Activated CD4-positive, alpha-beta memory T cell treated with anti-CD3 and anti-CD28 coated beads for 36 hours (primary cell): ENCODE measurements at regions not wholly inside any gene's neighbourhood (a gene's known extent, or its start where the extent isn't known, plus 50 kb on each side); places are given as distances from the start of the nearest gene placed in this dataset.

Experiments used
- CTCF ChIA-PET: fragments of 350-600 bp; sonication (Branson Sonifier 250); formaldehyde crosslinking; loops from one replicate; lab custom pipeline; 2021; ENCODE audit warnings: antibody characterized with exemption, inconsistent platforms; lab: Charles Lee
- POLR2A ChIA-PET: fragments of 350-600 bp; sonication (Branson Sonifier 250); formaldehyde crosslinking; loops from one replicate; lab custom pipeline; 2021; ENCODE audit warnings: antibody characterized with exemption; lab: Charles Lee
- DNase-seq: peaks from one replicate; pipeline ENCODE4 v3.0.0-alpha.2; 2020
- H3K27ac Mint-ChIP-seq: one replicate; pipeline ENCODE4 v1.8.0; 2021; ENCODE audit warnings: mixed read lengths
- H3K27me3 Mint-ChIP-seq: one replicate; pipeline ENCODE4 v1.8.0; 2021; ENCODE audit warnings: mixed read lengths
- H3K36me3 Mint-ChIP-seq: one replicate; pipeline ENCODE4 v1.8.0; 2021; ENCODE audit warnings: mixed read lengths
- H3K4me1 Mint-ChIP-seq: one replicate; pipeline ENCODE4 v1.8.0; 2021; ENCODE audit warnings: low read depth, mixed read lengths
- H3K4me3 Mint-ChIP-seq: one replicate; pipeline ENCODE4 v1.8.0; 2021; ENCODE audit warnings: mild to moderate bottlenecking, mixed read lengths
- H3K9me3 Mint-ChIP-seq: one replicate; pipeline ENCODE4 v1.8.0; 2021; ENCODE audit warnings: mixed read lengths
- intact Hi-C: fragments of 100-400 bp; cut with micrococcal nuclease; formaldehyde crosslinking; loops from one replicate; pipeline ENCODE4 v1.15.1; 2023

- Mint-ChIP-seq H3K27ac (no peak overlapping the region), H3K9me3 (peaks cover 2% of the 10 kb centered on the region), H3K4me3 (no peak overlapping the region), H3K4me1 (no peaks in the 10 kb centered on the region), H3K36me3 (no peaks in the 10 kb centered on the region), H3K27me3 (no peaks in the 10 kb centered on the region)
- intact Hi-C loops = no loop called here
- POLR2A ChIA-PET = no interaction called here
- no peak for DNase-seq
- CTCF ChIA-PET = no interaction called here
Observed at GRCh38 chr21:19908390-19908789, 1089.8 kb upstream of the NCAM2 start.

GRCh38 chr21:19914028-19914427, 1084.2 kb upstream of the NCAM2 start:
- CTCF ChIA-PET = no interaction called here
- Mint-ChIP-seq H3K27ac (no peak overlapping the region), H3K4me3 (no peak overlapping the region), H3K36me3 (no peaks in the 10 kb centered on the region), H3K4me1 (no peaks in the 10 kb centered on the region), H3K27me3 (no peaks in the 10 kb centered on the region), H3K9me3 (peaks cover 9% of the 10 kb centered on the region)
- no peak for DNase-seq
- intact Hi-C loops = no loop called here
- POLR2A ChIA-PET = no interaction called here

GRCh38 chr21:19921211-19921610, 1077.0 kb upstream of the NCAM2 start:
- ChIA-PET POLR2A (no interaction called here), CTCF (no interaction called here)
- H3K9me3 Mint-ChIP-seq = peaks cover 11% of the 10 kb centered on the region
- H3K36me3 Mint-ChIP-seq = no peaks in the 10 kb centered on the region
- H3K4me3 Mint-ChIP-seq = no peak overlapping the region
- H3K27ac Mint-ChIP-seq = no peak overlapping the region
- H3K4me1 Mint-ChIP-seq = no peaks in the 10 kb centered on the region
- H3K27me3 Mint-ChIP-seq = no peaks in the 10 kb centered on the region
- intact Hi-C loops = no loop called here
- DNase-seq = no peak

GRCh38 chr21:19922122-19922521, 1076.1 kb upstream of the NCAM2 start:
- Mint-ChIP-seq H3K27me3 (no peaks in the 10 kb centered on the region), H3K27ac (no peak overlapping the region), H3K36me3 (no peaks in the 10 kb centered on the region), H3K9me3 (peaks cover 11% of the 10 kb centered on the region), H3K4me1 (no peaks in the 10 kb centered on the region), H3K4me3 (no peak overlapping the region)
- DNase-seq = no peak
- POLR2A ChIA-PET = no interaction called here
- intact Hi-C loops = no loop called here
- CTCF ChIA-PET = no interaction called here

- Mint-ChIP-seq H3K4me1 (no peaks in the 10 kb centered on the region), H3K9me3 (peaks cover 31% of the 10 kb centered on the region), H3K4me3 (no peak overlapping the region), H3K36me3 (no peaks in the 10 kb centered on the region), H3K27me3 (no peaks in the 10 kb centered on the region), H3K27ac (no peak overlapping the region)
- POLR2A ChIA-PET = no interaction called here
- DNase-seq = no peak
- intact Hi-C loops = no loop called here
- CTCF ChIA-PET = no interaction called here
Observed at GRCh38 chr21:19935467-19935866, 1062.7 kb upstream of the NCAM2 start.

DNA sequence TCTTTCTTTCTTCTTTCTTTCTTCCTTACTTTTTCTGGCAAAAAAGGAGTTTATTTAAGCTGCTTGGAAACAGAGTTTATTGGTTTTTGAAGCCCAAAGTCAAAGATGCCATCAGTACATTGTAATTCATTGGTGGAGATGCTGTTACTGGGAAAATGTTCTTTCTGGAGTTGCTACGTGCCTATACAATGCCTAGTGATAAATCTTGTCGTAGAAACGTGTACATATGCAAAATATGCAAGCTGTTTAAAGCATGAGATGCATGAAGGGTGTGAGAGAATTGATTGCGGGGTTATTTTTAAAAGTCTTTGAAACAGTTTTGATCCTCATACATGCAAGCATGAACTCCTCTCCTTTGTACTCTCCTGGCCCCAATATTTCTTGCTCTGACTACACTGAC, 1060.6 kb upstream of the NCAM2 start:
- H3K4me3 Mint-ChIP-seq = no peak overlapping the region
- no peaks in the 10 kb centered on the region for H3K4me1 Mint-ChIP-seq
- H3K27me3 Mint-ChIP-seq = no peaks in the 10 kb centered on the region
- intact Hi-C loops = no loop called here
- DNase-seq = no peak
- H3K36me3 Mint-ChIP-seq = no peaks in the 10 kb centered on the region
- no peak overlapping the region for H3K27ac Mint-ChIP-seq
- ChIA-PET POLR2A (no interaction called here), CTCF (no interaction called here)
- peaks cover 28% of the 10 kb centered on the region for H3K9me3 Mint-ChIP-seq

- no peaks in the 10 kb centered on the region for H3K4me1 Mint-ChIP-seq
- no peaks in the 10 kb centered on the region for H3K27me3 Mint-ChIP-seq
- no peak overlapping the region for H3K4me3 Mint-ChIP-seq
- peaks cover 46% of the 10 kb centered on the region for H3K9me3 Mint-ChIP-seq
- intact Hi-C loops = no loop called here
- no peak for DNase-seq
- no peak overlapping the region for H3K27ac Mint-ChIP-seq
- no peaks in the 10 kb centered on the region for H3K36me3 Mint-ChIP-seq
- POLR2A ChIA-PET = no interaction called here
- CTCF ChIA-PET = interaction anchor here (0.6 kb wide), 1 partner anchor 42 kb away, joined by 3 read pairs; no protein-coding TSS in a partner anchor
Observed at GRCh38 chr21:19941626-19942025, 1056.6 kb upstream of the NCAM2 start.

GRCh38 chr21:19950347-19950746, 1047.9 kb upstream of the NCAM2 start:
- no peaks in the 10 kb centered on the region for H3K36me3 Mint-ChIP-seq

GRCh38 chr21:19969156-19969555, 1029.1 kb upstream of the NCAM2 start:
- ChIA-PET CTCF (no interaction called here), POLR2A (no interaction called here)
- intact Hi-C loops = no loop called here
- no peaks in the 10 kb centered on the region for H3K27me3 Mint-ChIP-seq
- no peak overlapping the region for H3K27ac Mint-ChIP-seq
- no peak overlapping the region for H3K4me3 Mint-ChIP-seq
- H3K36me3 Mint-ChIP-seq = no peaks in the 10 kb centered on the region
- no peak for DNase-seq
- peaks cover 22% of the 10 kb centered on the region for H3K9me3 Mint-ChIP-seq
- no peaks in the 10 kb centered on the region for H3K4me1 Mint-ChIP-seq

More at GRCh38 chr21:19950347-19950746, 1047.9 kb upstream of the NCAM2 start:
- no peak overlapping the region for H3K4me3 Mint-ChIP-seq
- DNase-seq = no peak
- no peaks in the 10 kb centered on the region for H3K27me3 Mint-ChIP-seq
- POLR2A ChIA-PET = no interaction called here
- no peaks in the 10 kb centered on the region for H3K4me1 Mint-ChIP-seq
- peaks cover 28% of the 10 kb centered on the region for H3K9me3 Mint-ChIP-seq
- CTCF ChIA-PET = no interaction called here
- intact Hi-C loops = no loop called here
- H3K27ac Mint-ChIP-seq = no peak overlapping the region

- H3K4me1 Mint-ChIP-seq = no peaks in the 10 kb centered on the region
- intact Hi-C loops = no loop called here
- H3K36me3 Mint-ChIP-seq = no peaks in the 10 kb centered on the region
- no peak for DNase-seq
- no peak overlapping the region for H3K27ac Mint-ChIP-seq
- POLR2A ChIA-PET = no interaction called here
- no peaks in the 10 kb centered on the region for H3K27me3 Mint-ChIP-seq
- no peak overlapping the region for H3K4me3 Mint-ChIP-seq
- peaks cover 15% of the 10 kb centered on the region for H3K9me3 Mint-ChIP-seq
- CTCF ChIA-PET = no interaction called here
Observed at GRCh38 chr21:19981938-19982337, 1016.3 kb upstream of the NCAM2 start.

GRCh38 chr21:19986396-19986795, 1011.8 kb upstream of the NCAM2 start:
- H3K9me3 Mint-ChIP-seq = peaks cover 19% of the 10 kb centered on the region
- DNase-seq = no peak
- intact Hi-C loops = no loop called here

GRCh38 chr21:19987671-19988070, 1010.5 kb upstream of the NCAM2 start:
- intact Hi-C loops = no loop called here
- Mint-ChIP-seq H3K27ac (no peak overlapping the region), H3K27me3 (no peaks in the 10 kb centered on the region), H3K36me3 (no peaks in the 10 kb centered on the region), H3K4me3 (no peak overlapping the region), H3K4me1 (no peaks in the 10 kb centered on the region), H3K9me3 (peaks cover 23% of the 10 kb centered on the region)
- POLR2A ChIA-PET = no interaction called here
- DNase-seq = no peak
- CTCF ChIA-PET = no interaction called here

More at GRCh38 chr21:19986396-19986795, 1011.8 kb upstream of the NCAM2 start:
- Mint-ChIP-seq H3K27ac (no peak overlapping the region), H3K4me3 (no peak overlapping the region), H3K4me1 (no peaks in the 10 kb centered on the region), H3K36me3 (no peaks in the 10 kb centered on the region), H3K27me3 (no peaks in the 10 kb centered on the region)
- ChIA-PET POLR2A (no interaction called here), CTCF (no interaction called here)

- intact Hi-C loops = no loop called here
- Mint-ChIP-seq H3K4me1 (no peaks in the 10 kb centered on the region), H3K9me3 (peaks cover 39% of the 10 kb centered on the region), H3K4me3 (no peak overlapping the region), H3K27ac (no peak overlapping the region), H3K36me3 (no peaks in the 10 kb centered on the region), H3K27me3 (no peaks in the 10 kb centered on the region)
- no peak for DNase-seq
- ChIA-PET CTCF (no interaction called here), POLR2A (no interaction called here)
Observed at GRCh38 chr21:19992540-19992939, 1005.7 kb upstream of the NCAM2 start.
